Activated CD8-positive, alpha-beta T cell treated with anti-CD3 and anti-CD28 coated beads for 36 hours (primary cell): ENCODE measurements at regions not wholly inside any gene's neighbourhood (a gene's known extent, or its start where the extent isn't known, plus 50 kb on each side); places are given as distances from the start of the nearest gene placed in this dataset.

Experiments
- ATAC-seq: fragments of 200-7000 bp; cut with Tn5 transposase; one replicate; pipeline ENCODE4 v1.10.0; 2021; ENCODE audit warnings: mild to moderate bottlenecking, moderate library complexity
- CTCF ChIA-PET: fragments of 350-600 bp; sonication (Branson Sonifier 250); formaldehyde crosslinking; loops from one replicate; lab custom pipeline; 2021; ENCODE audit warnings: antibody characterized with exemption; lab: Charles Lee
- POLR2A ChIA-PET: fragments of 350-600 bp; sonication (Branson Sonifier 250); formaldehyde crosslinking; loops from one replicate; lab custom pipeline; 2021; ENCODE audit warnings: antibody characterized with exemption; lab: Charles Lee
- DNase-seq: peaks from one replicate; pipeline ENCODE4 v3.0.0-alpha.2; 2020
- H3K27ac Mint-ChIP-seq: one replicate; pipeline ENCODE4 v1.8.0; 2021; ENCODE audit warnings: mild to moderate bottlenecking, mixed read lengths
- H3K27me3 Mint-ChIP-seq: one replicate; pipeline ENCODE4 v1.8.0; 2021; ENCODE audit warnings: mixed read lengths
- H3K36me3 Mint-ChIP-seq: one replicate; pipeline ENCODE4 v1.8.0; 2021; ENCODE audit warnings: low read depth, mixed read lengths
- H3K4me1 Mint-ChIP-seq: one replicate; pipeline ENCODE4 v1.8.0; 2021; ENCODE audit warnings: low read depth, mixed read lengths
- H3K4me3 Mint-ChIP-seq: one replicate; pipeline ENCODE4 v1.8.0; 2021; ENCODE audit warnings: mild to moderate bottlenecking, moderate library complexity, mixed read lengths
- H3K9me3 Mint-ChIP-seq: one replicate; pipeline ENCODE4 v1.8.0; 2021; ENCODE audit warnings: mixed read lengths
- intact Hi-C: fragments of 100-400 bp; cut with micrococcal nuclease; formaldehyde crosslinking; loops from one replicate; pipeline ENCODE4 v1.10.0; 2022
- TF ChIP-seq, protein P1 (sequence below): fragments of 200-600 bp; IDR thresholded peaks from one replicate; pipeline ENCODE4 v1.8.0; 2022; ENCODE audit warnings: antibody characterized with exemption, mild to moderate bottlenecking

DNA sequence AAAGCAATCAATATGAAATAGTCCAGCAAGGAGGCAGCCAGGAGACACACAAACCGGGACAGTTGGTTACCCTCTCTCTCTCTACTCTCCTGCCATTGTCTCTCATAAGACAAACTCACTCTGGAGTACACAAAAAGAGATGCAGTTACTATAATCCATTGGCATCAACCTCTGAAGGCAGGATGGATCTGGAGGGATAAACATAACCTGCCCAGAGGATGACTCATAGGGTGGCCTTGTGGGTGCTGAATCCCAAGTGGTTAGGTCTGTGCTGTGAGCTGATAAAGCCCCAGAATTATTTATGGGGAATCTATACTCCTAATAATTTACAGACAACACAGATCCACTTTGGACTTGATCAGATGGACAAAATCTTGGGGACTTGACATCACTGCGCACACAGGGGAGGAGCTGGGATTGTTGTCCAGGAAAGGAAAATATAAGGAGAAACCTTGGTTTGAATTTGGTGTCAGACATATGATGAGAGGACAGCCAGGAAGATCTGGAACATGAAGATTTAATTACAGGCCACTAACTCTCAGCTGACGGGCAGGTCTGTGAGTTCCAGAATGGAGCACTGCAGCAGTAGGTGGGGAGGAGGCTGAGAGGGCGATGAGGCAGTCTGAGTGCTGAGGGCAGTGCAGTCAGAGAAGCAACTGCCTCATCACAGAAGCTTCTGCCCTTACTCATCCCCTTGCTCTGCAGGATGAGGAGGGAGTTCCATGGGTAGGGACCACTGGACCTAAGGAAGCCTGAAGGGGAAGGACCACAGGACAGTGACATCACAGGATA, 113.9 kb upstream of the PRSS58 start:
- ChIA-PET CTCF (interaction anchor here (0.5 to 2.0 kb wide), 4 partner anchors 12 to 631 kb away, joined by 3 to 10 read pairs (median 6); no protein-coding TSS in a partner anchor), POLR2A (interaction anchor here (2.0 kb wide), 1 partner anchor 10 kb away, joined by 5 read pairs; no protein-coding TSS in a partner anchor)
- Mint-ChIP-seq H3K4me3 (no peak overlapping the region), H3K9me3 (peaks cover 9% of the 10 kb centered on the region), H3K27ac (no peak overlapping the region), H3K4me1 (no peaks in the 10 kb centered on the region), H3K27me3 (no peaks in the 10 kb centered on the region), H3K36me3 (peaks cover 2% of the 10 kb centered on the region)
- ATAC-seq (no peak), DNase-seq (no peak)
- intact Hi-C loops = no loop called here
- TF ChIP-seq, protein P1, sequence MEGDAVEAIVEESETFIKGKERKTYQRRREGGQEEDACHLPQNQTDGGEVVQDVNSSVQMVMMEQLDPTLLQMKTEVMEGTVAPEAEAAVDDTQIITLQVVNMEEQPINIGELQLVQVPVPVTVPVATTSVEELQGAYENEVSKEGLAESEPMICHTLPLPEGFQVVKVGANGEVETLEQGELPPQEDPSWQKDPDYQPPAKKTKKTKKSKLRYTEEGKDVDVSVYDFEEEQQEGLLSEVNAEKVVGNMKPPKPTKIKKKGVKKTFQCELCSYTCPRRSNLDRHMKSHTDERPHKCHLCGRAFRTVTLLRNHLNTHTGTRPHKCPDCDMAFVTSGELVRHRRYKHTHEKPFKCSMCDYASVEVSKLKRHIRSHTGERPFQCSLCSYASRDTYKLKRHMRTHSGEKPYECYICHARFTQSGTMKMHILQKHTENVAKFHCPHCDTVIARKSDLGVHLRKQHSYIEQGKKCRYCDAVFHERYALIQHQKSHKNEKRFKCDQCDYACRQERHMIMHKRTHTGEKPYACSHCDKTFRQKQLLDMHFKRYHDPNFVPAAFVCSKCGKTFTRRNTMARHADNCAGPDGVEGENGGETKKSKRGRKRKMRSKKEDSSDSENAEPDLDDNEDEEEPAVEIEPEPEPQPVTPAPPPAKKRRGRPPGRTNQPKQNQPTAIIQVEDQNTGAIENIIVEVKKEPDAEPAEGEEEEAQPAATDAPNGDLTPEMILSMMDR = no peak

- Mint-ChIP-seq H3K27ac (no peak overlapping the region), H3K4me1 (peaks cover 15% of the 10 kb centered on the region), H3K36me3 (peaks cover 2% of the 10 kb centered on the region), H3K9me3 (peaks cover 9% of the 10 kb centered on the region), H3K27me3 (peaks cover 9% of the 10 kb centered on the region), H3K4me3 (no peak overlapping the region)
- ATAC-seq (no peak), DNase-seq (no peak)
- TF ChIP-seq, protein P1 = no peak
- intact Hi-C loops = no loop called here
- CTCF ChIA-PET = interaction anchor here (1.0 to 7.9 kb wide), 4 partner anchors 19 to 60 kb away, joined by 3 to 101 read pairs (median 4); no protein-coding TSS in a partner anchor
- POLR2A ChIA-PET = no interaction called here
Measured at GRCh38 chr7:142365410-142365842, 107.6 kb upstream of the PRSS58 start.

DNA sequence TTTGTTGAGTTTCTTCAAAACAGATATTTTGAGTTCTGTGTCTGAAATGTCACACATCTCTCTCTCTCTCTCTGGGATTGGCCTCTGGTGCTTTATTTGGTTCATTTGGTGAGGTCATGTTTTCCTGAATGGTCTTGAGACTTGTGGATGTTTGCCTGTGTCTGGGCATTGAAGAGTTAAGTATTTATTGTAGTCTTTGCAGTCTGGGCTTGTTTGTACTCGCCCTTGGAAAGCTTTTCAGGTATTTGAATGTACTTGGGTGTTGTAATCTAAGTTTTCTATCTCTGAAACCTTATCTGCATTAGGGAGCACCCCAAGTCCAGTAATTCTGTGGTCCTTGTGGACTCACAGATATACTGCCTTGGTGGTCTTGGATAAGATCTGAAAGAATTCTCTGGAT, 106.7 kb upstream of the PRSS58 start:
- CTCF ChIA-PET = interaction anchor here (1.0 to 7.9 kb wide), 4 partner anchors 20 to 119 kb away, joined by 3 to 101 read pairs (median 4); no protein-coding TSS in a partner anchor
- no peak overlapping the region for H3K27ac Mint-ChIP-seq

GRCh38 chr7:142362349-142362748, 104.5 kb upstream of the PRSS58 start:
- no peak for ATAC-seq
- DNase-seq = no peak
- TF ChIP-seq, protein P1 = no peak
- H3K4me1 Mint-ChIP-seq = peaks cover 15% of the 10 kb centered on the region
- POLR2A ChIA-PET = interaction anchor here (1.0 to 1.8 kb wide), 2 partner anchors 10 kb away, joined by 3 to 5 read pairs; no protein-coding TSS in a partner anchor
- H3K27me3 Mint-ChIP-seq = peaks cover 9% of the 10 kb centered on the region
- CTCF ChIA-PET = interaction anchor here (0.7 to 7.9 kb wide), 8 partner anchors 9 to 853 kb away, joined by 3 to 101 read pairs (median 4); no protein-coding TSS in a partner anchor
- intact Hi-C loops = no loop called here
- no peak overlapping the region for H3K4me3 Mint-ChIP-seq
- H3K36me3 Mint-ChIP-seq = no peaks in the 10 kb centered on the region
- H3K9me3 Mint-ChIP-seq = no peaks in the 10 kb centered on the region
- H3K27ac Mint-ChIP-seq = no peak overlapping the region

More for the DNA sequence above, 106.7 kb upstream of the PRSS58 start:
- H3K4me1 Mint-ChIP-seq = peaks cover 15% of the 10 kb centered on the region
- peaks cover 9% of the 10 kb centered on the region for H3K27me3 Mint-ChIP-seq
- ATAC-seq (no peak), DNase-seq (no peak)
- TF ChIP-seq, protein P1 = no peak
- intact Hi-C loops = no loop called here
- POLR2A ChIA-PET = no interaction called here
- H3K36me3 Mint-ChIP-seq = peaks cover 2% of the 10 kb centered on the region
- no peak overlapping the region for H3K4me3 Mint-ChIP-seq
- H3K9me3 Mint-ChIP-seq = peaks cover 9% of the 10 kb centered on the region
